ENCODE measurements at regions not wholly inside any gene's neighbourhood (a gene's known extent, or its start where the extent isn't known, plus 50 kb on each side); places are given as distances from the start of the nearest gene placed in this dataset.

GRCh38 chr2:60303680-60304079 is 249.8 kb downstream of the BCL11A start:
- no peak for TF ChIP-seq CTCF (IDR thresholded peaks at IDR 0.05)
- no peak for TF ChIP-seq EZH2 (IDR thresholded peaks at IDR 0.05; ENCODE audit: borderline replicate concordance, insufficient read depth, low read depth, low read length, poor library complexity, severe bottlenecking)
